ENCODE measurements at regions not wholly inside any gene's neighbourhood (a gene's known extent, or its start where the extent isn't known, plus 50 kb on each side); places are given as distances from the start of the nearest gene placed in this dataset.

GRCh38 chr5:98568336-98568735 is 205.1 kb upstream of the RGMB start:
- no peaks in the 10 kb centered on the region for H3K27me3 ChIP-seq (ENCODE audit: control insufficient read depth in 4 of 4, insufficient read depth in 4 of 4, low read length in 3 of 4)
- no peak overlapping the region for H3K27ac ChIP-seq (ENCODE audit: low read depth in 1 of 2, low read length in 2 of 2)
- no peaks in the 10 kb centered on the region for H3K36me3 ChIP-seq (ENCODE audit: control insufficient read depth in 4 of 4, insufficient read depth in 3 of 4, low read depth in 1 of 4, low read length in 3 of 4)
- TF ChIP-seq FOXA1 (IDR thresholded peaks at IDR 0.05) (no peak), TAF1 (conservative IDR thresholded peaks at IDR 0.05) (no peak), CTCF (IDR thresholded peaks at IDR 0.05; ENCODE audit: low read depth, low read length, missing input control) (no peak), ZBTB33 (IDR thresholded peaks at IDR 0.05) (no peak), EGR1 (IDR thresholded peaks at IDR 0.05; ENCODE audit: low read depth in 2 of 2) (no peak), GABPA (IDR thresholded peaks at IDR 0.05 in 1 of 2, conservative IDR thresholded peaks at IDR 0.05 in 1 of 2) (no peak), ATF3 (IDR thresholded peaks at IDR 0.05) (no peak), NR2F2 (IDR thresholded peaks at IDR 0.05) (no peak)
- H3K4me1 ChIP-seq (ENCODE audit: control insufficient read depth in 4 of 4, insufficient read depth in 4 of 4, low read length in 3 of 4): no peaks in the 10 kb centered on the region
- H3K4me3 ChIP-seq (ENCODE audit: low read depth in 1 of 3, low read length in 3 of 3): no peak overlapping the region
- no peaks in the 10 kb centered on the region for H3K9me3 ChIP-seq (ENCODE audit: control insufficient read depth in 4 of 4, low read length in 3 of 4)
- no peak for DNase-seq (ENCODE audit: low spot score)
- H3K9ac ChIP-seq (ENCODE audit: low read depth in 1 of 2, low read length in 2 of 2): no peak overlapping the region
- WGBS: 71% methylated on average over 1 of the region's 1 CpG

GRCh38 chr5:98569288-98569687 is 204.2 kb upstream of the RGMB start:
- Histone ChIP-seq H3K36me3 (ENCODE audit: control insufficient read depth in 4 of 4, insufficient read depth in 3 of 4, low read depth in 1 of 4, low read length in 3 of 4) (no peaks in the 10 kb centered on the region), H3K4me3 (ENCODE audit: low read depth in 1 of 3, low read length in 3 of 3) (no peak overlapping the region), H3K4me1 (ENCODE audit: control insufficient read depth in 4 of 4, insufficient read depth in 4 of 4, low read length in 3 of 4) (no peaks in the 10 kb centered on the region), H3K27ac (ENCODE audit: low read depth in 1 of 2, low read length in 2 of 2) (no peak overlapping the region), H3K27me3 (ENCODE audit: control insufficient read depth in 4 of 4, insufficient read depth in 4 of 4, low read length in 3 of 4) (no peaks in the 10 kb centered on the region), H3K9ac (ENCODE audit: low read depth in 1 of 2, low read length in 2 of 2) (no peak overlapping the region), H3K9me3 (ENCODE audit: control insufficient read depth in 4 of 4, low read length in 3 of 4) (no peaks in the 10 kb centered on the region)
- DNase-seq (ENCODE audit: low spot score): no peak
- no peak for TF ChIP-seq EGR1 (IDR thresholded peaks at IDR 0.05; ENCODE audit: low read depth in 2 of 2)
- no peak for TF ChIP-seq SP1 (IDR thresholded peaks at IDR 0.05)
- WGBS: 79% methylated on average over 4 of the region's 4 CpGs

GRCh38 chr5:98570010-98570409 is 203.5 kb upstream of the RGMB start:
- Histone ChIP-seq H3K4me3 (ENCODE audit: low read depth in 1 of 3, low read length in 3 of 3) (no peak overlapping the region), H3K9ac (ENCODE audit: low read depth in 1 of 2, low read length in 2 of 2) (no peak overlapping the region), H3K4me1 (ENCODE audit: control insufficient read depth in 4 of 4, insufficient read depth in 4 of 4, low read length in 3 of 4) (no peaks in the 10 kb centered on the region), H3K36me3 (ENCODE audit: control insufficient read depth in 4 of 4, insufficient read depth in 3 of 4, low read depth in 1 of 4, low read length in 3 of 4) (no peaks in the 10 kb centered on the region), H3K9me3 (ENCODE audit: control insufficient read depth in 4 of 4, low read length in 3 of 4) (no peaks in the 10 kb centered on the region), H3K27ac (ENCODE audit: low read depth in 1 of 2, low read length in 2 of 2) (no peak overlapping the region), H3K27me3 (ENCODE audit: control insufficient read depth in 4 of 4, insufficient read depth in 4 of 4, low read length in 3 of 4) (no peaks in the 10 kb centered on the region)
- WGBS: 45% methylated on average over 1 of the region's 1 CpG
- no peak for DNase-seq (ENCODE audit: low spot score)
- TF ChIP-seq JUND (IDR thresholded peaks at IDR 0.05) (no peak), ZBTB33 (IDR thresholded peaks at IDR 0.05) (no peak), REST (IDR thresholded peaks at IDR 0.05) (no peak), HNF4G (IDR thresholded peaks at IDR 0.05) (no peak), RXRA (IDR thresholded peaks at IDR 0.05) (no peak), NR2F2 (IDR thresholded peaks at IDR 0.05) (no peak), MAX (IDR thresholded peaks at IDR 0.05) (no peak), YY1 (IDR thresholded peaks at IDR 0.05) (no peak), HNF4A (conservative IDR thresholded peaks at IDR 0.05) (no peak), FOXA1 (IDR thresholded peaks at IDR 0.05) (no peak), CTCF (IDR thresholded peaks at IDR 0.05; ENCODE audit: low read depth, low read length, missing input control) (no peak), SP1 (IDR thresholded peaks at IDR 0.05) (no peak)

All from liver (tissue), 8 donors.